Osteoblast (primary cell): ENCODE measurements at regions not wholly inside any gene's neighbourhood (a gene's known extent, or its start where the extent isn't known, plus 50 kb on each side); places are given as distances from the start of the nearest gene placed in this dataset.

Experiments
- DNase-seq: peaks from one replicate; pipeline ENCODE4 v3.0.0; 2011; ENCODE audit warnings: low spot score, mixed read lengths; ENCODE audit not compliant: insufficient read length; ENCODE audit errors: missing footprints
- H2AFZ ChIP-seq: 2 replicates; pipeline ENCODE4 v1.6.0; 2011; ENCODE audit warnings: mild to moderate bottlenecking, low read length
- H3K27ac ChIP-seq: 2 replicates; pipeline ENCODE4 v1.5.1; 2011; ENCODE audit warnings: mild to moderate bottlenecking, low read depth, low read length, moderate library complexity
- H3K27me3 ChIP-seq: 2 replicates; pipeline ENCODE4 v1.6.0; 2012; ENCODE audit warnings: mild to moderate bottlenecking, control low read depth, inconsistent platforms, low read length, moderate library complexity; ENCODE audit not compliant: insufficient read depth
- H3K36me3 ChIP-seq: 2 replicates; pipeline ENCODE4 v1.5.1; 2011; ENCODE audit warnings: mild to moderate bottlenecking, low read length, control low read depth, moderate library complexity; ENCODE audit not compliant: insufficient read depth
- H3K4me1 ChIP-seq: 2 replicates; pipeline ENCODE4 v1.5.1; 2011; ENCODE audit warnings: mild to moderate bottlenecking, low read length, control low read depth, moderate library complexity; ENCODE audit not compliant: insufficient read depth
- H3K4me2 ChIP-seq: 2 replicates; pipeline ENCODE4 v1.6.0; 2011; ENCODE audit warnings: mild to moderate bottlenecking, low read length; ENCODE audit not compliant: insufficient read depth
- H3K4me3 ChIP-seq: fragments of 200-600 bp; sonication (generic); 3 replicates; pipeline ENCODE4 v1.5.1; 2012; ENCODE audit warnings: mild to moderate bottlenecking, low read length, inconsistent platforms; ENCODE audit not compliant: insufficient read depth
- H3K79me2 ChIP-seq: 2 replicates; pipeline ENCODE4 v1.6.0; 2012; ENCODE audit warnings: mild to moderate bottlenecking, low read length, control low read depth, inconsistent platforms; ENCODE audit not compliant: insufficient read depth
- H3K9me3 ChIP-seq: 2 replicates; pipeline ENCODE4 v1.5.1; 2011; ENCODE audit warnings: low read depth, low read length, control low read depth
- H4K20me1 ChIP-seq: 2 replicates; pipeline ENCODE4 v1.6.0; 2012; ENCODE audit warnings: mild to moderate bottlenecking, low read length, control low read depth; ENCODE audit not compliant: insufficient read depth
- TF ChIP-seq, protein P1 (sequence below): IDR thresholded peaks from 2 replicates; pipeline ENCODE4 v1.5.1; 2011; ENCODE audit warnings: mild to moderate bottlenecking, low read depth, low read length, moderate library complexity; ENCODE audit errors: extremely low read depth

DNA sequence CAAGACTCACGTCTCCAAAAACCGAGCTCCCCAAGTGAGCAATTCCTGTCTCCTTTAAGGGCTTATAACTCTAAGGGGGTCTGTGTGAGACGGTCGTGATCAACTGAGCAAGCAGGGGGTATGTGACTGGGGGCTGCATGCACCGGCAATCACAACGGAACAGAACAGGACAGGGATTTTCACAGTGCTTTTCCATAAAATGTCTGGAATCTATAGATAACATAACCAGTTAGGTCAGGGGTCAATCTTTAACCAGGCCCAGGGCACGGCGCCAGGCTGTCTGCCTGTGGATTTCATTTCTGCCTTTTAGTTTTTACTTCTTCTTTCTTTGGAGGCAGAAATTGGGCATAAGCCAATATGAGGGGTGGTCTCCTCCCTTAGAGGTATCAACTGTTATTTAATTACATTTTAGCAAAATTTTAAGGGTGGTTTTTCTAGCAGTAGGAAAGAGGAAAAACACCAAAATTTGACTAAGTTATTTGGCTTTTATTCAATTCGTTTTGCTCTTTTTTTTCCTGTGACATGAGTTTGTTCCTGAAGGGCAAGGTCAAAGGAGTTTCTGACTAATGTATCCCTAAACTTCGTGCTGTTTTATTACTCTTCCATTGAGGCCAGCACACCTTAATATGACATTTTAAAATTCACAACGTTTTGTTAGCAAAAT is 121.4 kb upstream of the SEC61G start:
- Histone ChIP-seq H2AFZ (no peak overlapping the region), H3K27me3 (no peaks in the 10 kb centered on the region), H3K79me2 (no peaks in the 10 kb centered on the region), H4K20me1 (no peaks in the 10 kb centered on the region), H3K36me3 (no peaks in the 10 kb centered on the region), H3K4me3 (no peak overlapping the region), H3K4me1 (no peaks in the 10 kb centered on the region), H3K9me3 (no peaks in the 10 kb centered on the region), H3K27ac (no peak overlapping the region), H3K4me2 (no peak overlapping the region)
- DNase-seq, result no peak
- TF ChIP-seq, protein P1, sequence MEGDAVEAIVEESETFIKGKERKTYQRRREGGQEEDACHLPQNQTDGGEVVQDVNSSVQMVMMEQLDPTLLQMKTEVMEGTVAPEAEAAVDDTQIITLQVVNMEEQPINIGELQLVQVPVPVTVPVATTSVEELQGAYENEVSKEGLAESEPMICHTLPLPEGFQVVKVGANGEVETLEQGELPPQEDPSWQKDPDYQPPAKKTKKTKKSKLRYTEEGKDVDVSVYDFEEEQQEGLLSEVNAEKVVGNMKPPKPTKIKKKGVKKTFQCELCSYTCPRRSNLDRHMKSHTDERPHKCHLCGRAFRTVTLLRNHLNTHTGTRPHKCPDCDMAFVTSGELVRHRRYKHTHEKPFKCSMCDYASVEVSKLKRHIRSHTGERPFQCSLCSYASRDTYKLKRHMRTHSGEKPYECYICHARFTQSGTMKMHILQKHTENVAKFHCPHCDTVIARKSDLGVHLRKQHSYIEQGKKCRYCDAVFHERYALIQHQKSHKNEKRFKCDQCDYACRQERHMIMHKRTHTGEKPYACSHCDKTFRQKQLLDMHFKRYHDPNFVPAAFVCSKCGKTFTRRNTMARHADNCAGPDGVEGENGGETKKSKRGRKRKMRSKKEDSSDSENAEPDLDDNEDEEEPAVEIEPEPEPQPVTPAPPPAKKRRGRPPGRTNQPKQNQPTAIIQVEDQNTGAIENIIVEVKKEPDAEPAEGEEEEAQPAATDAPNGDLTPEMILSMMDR, result no peak

GRCh38 chr7:54881816-54882520 is 123.0 kb upstream of the SEC61G start:
- Histone ChIP-seq H3K4me1 (no peaks in the 10 kb centered on the region), H3K27me3 (no peaks in the 10 kb centered on the region), H4K20me1 (no peaks in the 10 kb centered on the region), H3K36me3 (no peaks in the 10 kb centered on the region), H3K4me2 (no peak overlapping the region), H3K27ac (no peak overlapping the region), H2AFZ (no peak overlapping the region), H3K9me3 (no peaks in the 10 kb centered on the region), H3K4me3 (no peak overlapping the region), H3K79me2 (no peaks in the 10 kb centered on the region)
- DNase-seq, result no peak
- TF ChIP-seq, protein P1, result no peak

- DNase-seq, result no peak
- Histone ChIP-seq H3K4me3 (no peak overlapping the region), H3K27ac (no peak overlapping the region), H3K4me2 (no peak overlapping the region), H3K4me1 (no peaks in the 10 kb centered on the region), H4K20me1 (no peaks in the 10 kb centered on the region), H2AFZ (no peak overlapping the region), H3K9me3 (no peaks in the 10 kb centered on the region), H3K27me3 (no peaks in the 10 kb centered on the region), H3K36me3 (no peaks in the 10 kb centered on the region), H3K79me2 (no peaks in the 10 kb centered on the region)
- TF ChIP-seq, protein P1, result no peak
Measured at GRCh38 chr7:54882694-54883093, 123.7 kb upstream of the SEC61G start.

- H3K4me3 ChIP-seq, result no peak overlapping the region
- no peak overlapping the region for H3K4me2 ChIP-seq
- no peaks in the 10 kb centered on the region for H3K36me3 ChIP-seq
- H3K4me1 ChIP-seq, result peaks cover 4% of the 10 kb centered on the region
- no peak overlapping the region for H3K27ac ChIP-seq
- TF ChIP-seq, protein P1, result no peak
- DNase-seq, result no peak
- no peaks in the 10 kb centered on the region for H4K20me1 ChIP-seq
- H3K27me3 ChIP-seq, result no peaks in the 10 kb centered on the region
- no peaks in the 10 kb centered on the region for H3K9me3 ChIP-seq
- no peaks in the 10 kb centered on the region for H3K79me2 ChIP-seq
- no peak overlapping the region for H2AFZ ChIP-seq
Measured at GRCh38 chr7:54883576-54883975, 124.6 kb upstream of the SEC61G start.
